ENCODE measurements at regions not wholly inside any gene's neighbourhood (a gene's known extent, or its start where the extent isn't known, plus 50 kb on each side); places are given as distances from the start of the nearest gene placed in this dataset.

DNA sequence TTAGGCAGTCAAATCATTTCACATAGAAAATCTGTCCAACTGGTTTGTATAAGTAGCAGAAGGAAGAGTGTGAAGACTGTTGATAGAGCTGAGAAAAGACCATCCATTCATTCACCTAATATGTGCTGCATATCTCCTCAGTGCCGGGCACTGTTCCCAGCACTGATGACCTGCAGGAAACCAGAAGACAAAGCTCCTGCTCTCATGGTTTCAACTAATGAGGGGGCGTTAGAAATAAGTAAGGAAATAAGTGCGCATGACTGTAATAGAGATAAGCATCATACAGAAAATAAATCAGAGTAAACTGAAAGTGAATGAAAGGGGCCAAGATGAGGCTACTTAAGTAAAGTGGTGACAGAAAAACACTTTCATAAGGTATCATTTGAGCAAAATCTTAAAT, 427.5 kb upstream of the CDH20 start:
- H3K4me1 ChIP-seq (ENCODE audit: low read length), result no peaks in the 10 kb centered on the region
- H3K27ac ChIP-seq (ENCODE audit: low read length), result no peak overlapping the region
- H3K9me3 ChIP-seq (replicated peaks; ENCODE audit: insufficient read depth, low read length), result no peaks in the 10 kb centered on the region
- no peaks in the 10 kb centered on the region for H3F3A ChIP-seq (ENCODE audit: insufficient read depth, low read length)
- H3K79me2 ChIP-seq (ENCODE audit: low read length), result no peaks in the 10 kb centered on the region
- no peaks in the 10 kb centered on the region for H3K9me2 ChIP-seq (replicated peaks; ENCODE audit: insufficient read depth, low read length)
- H4K20me1 ChIP-seq (ENCODE audit: insufficient read depth, low read length), result no peaks in the 10 kb centered on the region
- no peaks in the 10 kb centered on the region for H3K27me3 ChIP-seq (replicated peaks; ENCODE audit: insufficient read depth, low read length)
- H3K36me3 ChIP-seq (replicated peaks; ENCODE audit: insufficient read depth, low read length), result no peaks in the 10 kb centered on the region
- TF ChIP-seq EZH2phosphoT487 (IDR thresholded peaks at IDR 0.05; ENCODE audit: low read length) (no peak), EZH2 (optimal IDR thresholded peaks at IDR 0.05; ENCODE audit: low read depth, low read length) (no peak), CTCF (IDR thresholded peaks at IDR 0.05; ENCODE audit: low read length) (no peak)
- no peak overlapping the region for H2AFZ ChIP-seq (ENCODE audit: low read length)
- H3K4me3 ChIP-seq (ENCODE audit: low read length), result no peak overlapping the region
- H3K9ac ChIP-seq (ENCODE audit: low read length), result no peak overlapping the region
- H3K4me2 ChIP-seq (ENCODE audit: low read depth, low read length), result no peak overlapping the region
- DNase-seq, result no peak

- Histone ChIP-seq H3K9ac (ENCODE audit: low read length) (no peak overlapping the region), H3K4me2 (ENCODE audit: low read depth, low read length) (no peak overlapping the region), H3K9me2 (replicated peaks; ENCODE audit: insufficient read depth, low read length) (no peaks in the 10 kb centered on the region), H3K27me3 (replicated peaks; ENCODE audit: insufficient read depth, low read length) (no peaks in the 10 kb centered on the region), H3F3A (ENCODE audit: insufficient read depth, low read length) (no peaks in the 10 kb centered on the region), H3K4me1 (ENCODE audit: low read length) (no peaks in the 10 kb centered on the region), H3K36me3 (replicated peaks; ENCODE audit: insufficient read depth, low read length) (no peaks in the 10 kb centered on the region), H3K4me3 (ENCODE audit: low read length) (no peak overlapping the region), H4K20me1 (ENCODE audit: insufficient read depth, low read length) (no peaks in the 10 kb centered on the region), H2AFZ (ENCODE audit: low read length) (no peak overlapping the region), H3K9me3 (replicated peaks; ENCODE audit: insufficient read depth, low read length) (no peaks in the 10 kb centered on the region), H3K27ac (ENCODE audit: low read length) (no peak overlapping the region), H3K79me2 (ENCODE audit: low read length) (no peaks in the 10 kb centered on the region)
- no peak for DNase-seq
- TF ChIP-seq EZH2 (optimal IDR thresholded peaks at IDR 0.05; ENCODE audit: low read depth, low read length), result no peak
- no peak for TF ChIP-seq CTCF (IDR thresholded peaks at IDR 0.05; ENCODE audit: low read length)
- TF ChIP-seq EZH2phosphoT487 (IDR thresholded peaks at IDR 0.05; ENCODE audit: low read length), result no peak
Observed at GRCh38 chr18:60910534-60910933, 422.7 kb upstream of the CDH20 start.

GRCh38 chr18:60911504-60911903, 421.7 kb upstream of the CDH20 start:
- DNase-seq, result no peak
- TF ChIP-seq EZH2 (optimal IDR thresholded peaks at IDR 0.05; ENCODE audit: low read depth, low read length) (no peak), EZH2phosphoT487 (IDR thresholded peaks at IDR 0.05; ENCODE audit: low read length) (no peak), CTCF (IDR thresholded peaks at IDR 0.05; ENCODE audit: low read length) (no peak)
- no peaks in the 10 kb centered on the region for H3F3A ChIP-seq (ENCODE audit: insufficient read depth, low read length)
- no peaks in the 10 kb centered on the region for H3K9me3 ChIP-seq (replicated peaks; ENCODE audit: insufficient read depth, low read length)
- H3K4me3 ChIP-seq (ENCODE audit: low read length), result no peak overlapping the region
- no peaks in the 10 kb centered on the region for H4K20me1 ChIP-seq (ENCODE audit: insufficient read depth, low read length)
- no peaks in the 10 kb centered on the region for H3K4me1 ChIP-seq (ENCODE audit: low read length)
- no peaks in the 10 kb centered on the region for H3K36me3 ChIP-seq (replicated peaks; ENCODE audit: insufficient read depth, low read length)
- H3K9ac ChIP-seq (ENCODE audit: low read length), result no peak overlapping the region
- H3K27me3 ChIP-seq (replicated peaks; ENCODE audit: insufficient read depth, low read length), result no peaks in the 10 kb centered on the region
- no peaks in the 10 kb centered on the region for H3K79me2 ChIP-seq (ENCODE audit: low read length)
- no peaks in the 10 kb centered on the region for H3K9me2 ChIP-seq (replicated peaks; ENCODE audit: insufficient read depth, low read length)
- no peak overlapping the region for H2AFZ ChIP-seq (ENCODE audit: low read length)
- no peak overlapping the region for H3K27ac ChIP-seq (ENCODE audit: low read length)
- H3K4me2 ChIP-seq (ENCODE audit: low read depth, low read length), result no peak overlapping the region
